Transverse colon (tissue), 4 donors: ENCODE measurements at regions not wholly inside any gene's neighbourhood (a gene's known extent, or its start where the extent isn't known, plus 50 kb on each side); places are given as distances from the start of the nearest gene placed in this dataset.

Source experiments
- DNase-seq: peaks from one replicate; pipeline ENCODE4 v3.0.0-alpha.2; 2019
- H3K27ac ChIP-seq, 4 donors: fragments of 200-600 bp; sonication (generic); 2 replicates each; pipeline ENCODE4 v1.5.1; 2016 to 2018; ENCODE audit warnings: inconsistent platforms in 4 of 4
- H3K27me3 ChIP-seq: fragments of 200-600 bp; sonication (generic); 2 replicates; pipeline ENCODE4 v1.5.1; 2017; ENCODE audit warnings: inconsistent platforms
- H3K36me3 ChIP-seq, 4 donors: fragments of 200-600 bp; sonication (generic); 2 replicates each; pipeline ENCODE4 v1.5.1; 2017 to 2019; ENCODE audit warnings: inconsistent platforms in 4 of 4
- H3K4me1 ChIP-seq, 4 donors: fragments of 200-600 bp; sonication (generic); 2 replicates each; pipeline ENCODE4 v1.5.1; 2017 to 2020; ENCODE audit warnings: inconsistent platforms in 4 of 4
- H3K4me3 ChIP-seq, 4 donors: fragments of 200-600 bp; sonication (generic); 1 replicate in 1 of 4; 2 replicates in 3 of 4; pipeline versions ENCODE4 v1.5.1 to v1.6.1; 2017 to 2019; ENCODE audit warnings: inconsistent platforms in 4 of 4
- H3K9me3 ChIP-seq, 2 donors: fragments of 200-600 bp; sonication (generic); 2 replicates each; pipeline ENCODE4 v1.5.1; 2017 to 2019; ENCODE audit warnings: inconsistent platforms in 2 of 2
- EP300 ChIP-seq: sonication (generic); formaldehyde crosslinking; IDR thresholded peaks from one replicate; pipeline ENCODE4 v1.6.1; 2017; ENCODE audit warnings: antibody characterized with exemption, low read depth
- POLR2A ChIP-seq: fragments of 450-650 bp; IDR thresholded peaks from one replicate; pipeline ENCODE4 v1.6.1; 2016; ENCODE audit warnings: antibody characterized with exemption, mild to moderate bottlenecking, moderate library complexity
- POLR2AphosphoS5 ChIP-seq, 3 donors: sonication (generic); formaldehyde crosslinking; IDR thresholded peaks; one replicate each; pipeline ENCODE4 v1.6.1; 2016; ENCODE audit warnings: antibody characterized with exemption in 3 of 3
- WGBS, 2 donors: methylation state at CpG; one replicate each; pipeline ENCODE4 v1.1.5; 2018; ENCODE audit warnings: low coverage in 1 of 2; 5-methylcytosine and 5-hydroxymethylcytosine counted together
- in situ Hi-C, 4 donors: fragments of 200-750 bp; cut with MboI; loops; one replicate each; pipeline versions ENCODE4 v1.15.0 to v1.15.1; 2017; ENCODE audit warnings: low sequenced_read_pairs in 3 of 4, low pct_ligation_motif_present in 1 of 4, low pct_unique_long_range_greater_than_20kb in 1 of 4
- intact Hi-C: fragments of 100-400 bp; cut with DNase I; formaldehyde crosslinking; loops from one replicate; pipeline ENCODE4 v1.15.1; 2023; ENCODE audit warnings: low total_unique reads
- TF ChIP-seq, protein P1 (sequence below), 5 experiments: fragments of 200-600 bp in 3 of 5; fragments of 450-650 bp in 2 of 5; sonication (generic) in 3 of 5; IDR thresholded peaks; 1 replicate in 2 of 5; 2 replicates in 3 of 5; pipeline ENCODE4 v1.5.1; 2016 to 2017; ENCODE audit warnings: antibody characterized with exemption in 5 of 5, inconsistent platforms in 3 of 5, mild to moderate bottlenecking in 2 of 5, moderate library complexity in 1 of 5

DNA sequence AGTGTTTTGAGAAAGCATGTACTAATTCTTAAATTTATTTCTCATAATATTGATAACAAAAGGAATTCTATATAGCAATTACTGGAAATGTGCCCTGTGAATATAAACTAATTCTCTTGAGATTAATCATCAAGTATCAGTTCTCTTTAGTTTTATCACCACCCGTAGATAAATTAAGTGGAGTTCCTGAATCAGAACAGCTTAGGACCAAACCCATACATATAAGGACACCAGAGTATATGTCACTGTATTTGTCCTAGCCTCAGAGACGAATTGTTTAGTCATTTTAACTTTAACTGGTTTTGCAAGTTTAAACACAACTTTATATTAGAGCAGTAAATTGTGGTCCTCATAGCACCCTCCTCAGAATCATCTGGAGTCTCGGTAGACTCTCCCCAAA is 572.0 kb downstream of the UTRN start:
- Histone ChIP-seq H3K4me3 (no peak overlapping the region), H3K36me3 (no peaks in the 10 kb centered on the region), H3K9me3 (no peaks in the 10 kb centered on the region), H3K27ac (no peak overlapping the region), H3K27me3 (no peaks in the 10 kb centered on the region), H3K4me1 (no peaks in the 10 kb centered on the region)
- intact Hi-C loops (no loop called here), in situ Hi-C loops (no loop called here)
- no peak for TF ChIP-seq POLR2AphosphoS5 (IDR thresholded peaks at IDR 0.05)
- TF ChIP-seq, protein P1, sequence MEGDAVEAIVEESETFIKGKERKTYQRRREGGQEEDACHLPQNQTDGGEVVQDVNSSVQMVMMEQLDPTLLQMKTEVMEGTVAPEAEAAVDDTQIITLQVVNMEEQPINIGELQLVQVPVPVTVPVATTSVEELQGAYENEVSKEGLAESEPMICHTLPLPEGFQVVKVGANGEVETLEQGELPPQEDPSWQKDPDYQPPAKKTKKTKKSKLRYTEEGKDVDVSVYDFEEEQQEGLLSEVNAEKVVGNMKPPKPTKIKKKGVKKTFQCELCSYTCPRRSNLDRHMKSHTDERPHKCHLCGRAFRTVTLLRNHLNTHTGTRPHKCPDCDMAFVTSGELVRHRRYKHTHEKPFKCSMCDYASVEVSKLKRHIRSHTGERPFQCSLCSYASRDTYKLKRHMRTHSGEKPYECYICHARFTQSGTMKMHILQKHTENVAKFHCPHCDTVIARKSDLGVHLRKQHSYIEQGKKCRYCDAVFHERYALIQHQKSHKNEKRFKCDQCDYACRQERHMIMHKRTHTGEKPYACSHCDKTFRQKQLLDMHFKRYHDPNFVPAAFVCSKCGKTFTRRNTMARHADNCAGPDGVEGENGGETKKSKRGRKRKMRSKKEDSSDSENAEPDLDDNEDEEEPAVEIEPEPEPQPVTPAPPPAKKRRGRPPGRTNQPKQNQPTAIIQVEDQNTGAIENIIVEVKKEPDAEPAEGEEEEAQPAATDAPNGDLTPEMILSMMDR (IDR thresholded peaks at IDR 0.05) = no peak
- DNase-seq = no peak
- 45 to 56% methylated on average over 3 of the region's 3 CpGs for WGBS, 2 donors

DNA sequence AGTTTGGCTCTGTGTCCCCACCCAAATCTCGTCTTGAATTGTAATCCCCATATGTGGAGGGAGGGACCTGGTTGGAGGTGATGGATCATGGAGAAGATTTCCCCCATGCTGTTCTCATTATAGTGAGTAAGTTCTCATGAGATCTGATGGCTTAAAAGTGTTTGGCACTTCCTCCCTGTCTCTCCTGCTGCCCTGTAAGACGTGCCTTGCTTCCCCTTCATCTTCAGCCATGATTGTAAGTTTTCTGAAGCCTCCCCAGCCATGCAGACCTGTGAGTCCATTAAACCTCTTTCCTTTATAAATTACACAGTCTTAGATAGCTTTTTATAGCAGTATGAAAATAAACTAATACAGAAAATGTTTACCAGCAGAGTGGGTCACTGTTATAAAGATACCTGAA is 577.6 kb downstream of the UTRN start:
- no peaks in the 10 kb centered on the region for H3K9me3 ChIP-seq
- DNase-seq = no peak
- intact Hi-C loops = no loop called here
- H3K4me3 ChIP-seq = no peak overlapping the region
- no peak overlapping the region for H3K27ac ChIP-seq
- no peaks in the 10 kb centered on the region for H3K4me1 ChIP-seq
- TF ChIP-seq EP300 (no peak), POLR2A (no peak), POLR2AphosphoS5 (IDR thresholded peaks at IDR 0.05) (no peak)
- TF ChIP-seq, protein P1 (IDR thresholded peaks at IDR 0.05) = no peak
- H3K36me3 ChIP-seq = no peaks in the 10 kb centered on the region
- no peaks in the 10 kb centered on the region for H3K27me3 ChIP-seq
- in situ Hi-C loops = no loop called here
- 75 to 80% methylated on average over 1 to 2 of the region's 2 CpGs for WGBS, 2 donors

DNA sequence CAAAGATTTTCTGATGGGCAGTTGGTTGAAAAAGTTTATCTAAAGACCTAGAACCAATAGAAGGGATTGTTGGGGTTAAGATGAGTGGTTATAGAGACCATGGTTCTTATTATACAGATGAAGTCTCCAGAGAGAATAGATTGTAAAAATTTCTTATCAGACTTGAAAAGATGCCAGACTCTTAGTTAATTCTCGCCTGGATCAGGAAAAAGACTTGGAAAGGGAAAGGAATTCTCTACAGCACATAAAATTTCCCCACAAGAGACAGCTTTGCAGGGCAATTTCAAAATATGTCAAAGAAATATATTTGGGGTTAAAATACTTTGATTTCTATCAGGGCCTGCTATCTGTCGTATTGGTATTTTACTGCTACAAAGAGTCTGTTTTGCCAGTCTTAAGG is 582.6 kb downstream of the UTRN start:
- intact Hi-C loops = no loop called here
- Histone ChIP-seq H3K27ac (no peak overlapping the region), H3K9me3 (no peaks in the 10 kb centered on the region), H3K36me3 (no peaks in the 10 kb centered on the region), H3K27me3 (no peaks in the 10 kb centered on the region), H3K4me1 (no peaks in the 10 kb centered on the region), H3K4me3 (no peak overlapping the region)
- no peak for DNase-seq
- in situ Hi-C loops = no loop called here
- TF ChIP-seq, protein P1 (IDR thresholded peaks at IDR 0.05) = no peak
- TF ChIP-seq POLR2AphosphoS5 (IDR thresholded peaks at IDR 0.05) (no peak), EP300 (no peak), POLR2A (no peak)
- 22 to 45% methylated on average over 2 of the region's 2 CpGs for WGBS, 2 donors

DNA sequence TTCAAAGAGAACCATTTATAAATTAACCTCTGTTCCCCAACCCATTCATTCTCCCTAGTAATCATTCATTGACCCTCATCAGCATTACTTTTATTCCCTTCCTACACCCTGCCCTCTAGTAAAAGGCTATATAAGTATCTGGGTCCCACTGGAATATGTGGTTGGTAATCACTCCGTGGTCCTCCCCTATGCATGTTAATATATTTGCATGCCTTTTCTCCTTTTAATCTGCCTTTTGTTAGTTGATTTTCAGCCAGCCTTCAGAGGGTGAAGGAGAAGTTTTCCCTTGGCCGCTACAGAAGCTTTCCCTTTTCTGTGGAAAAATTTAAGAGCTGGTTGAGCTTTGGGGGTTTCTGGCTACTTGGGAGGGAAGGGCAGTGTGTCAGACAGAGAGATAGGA is 585.6 kb downstream of the UTRN start:
- Histone ChIP-seq H3K36me3 (no peaks in the 10 kb centered on the region), H3K27ac (no peak overlapping the region), H3K9me3 (no peaks in the 10 kb centered on the region), H3K27me3 (no peaks in the 10 kb centered on the region), H3K4me3 (no peak overlapping the region), H3K4me1 (no peaks in the 10 kb centered on the region)
- DNase-seq = no peak
- 57 to 64% methylated on average over 2 of the region's 2 CpGs for WGBS, 2 donors
- in situ Hi-C loops (no loop called here), intact Hi-C loops (no loop called here)
- TF ChIP-seq, protein P1 (IDR thresholded peaks at IDR 0.05) = no peak
